SH-SY5Y (cell line): ENCODE measurements at regions not wholly inside any gene's neighbourhood (a gene's known extent, or its start where the extent isn't known, plus 50 kb on each side); places are given as distances from the start of the nearest gene placed in this dataset.

Experiments used
- GATA2 ChIP-seq: IDR thresholded peaks from 2 replicates; pipeline ENCODE4 v1.6.1; 2011; ENCODE audit warnings: mild to moderate bottlenecking, low read depth, low read length
- GATA3 ChIP-seq: IDR thresholded peaks from 2 replicates; pipeline ENCODE4 v1.6.1; 2011; ENCODE audit warnings: low read depth, mild to moderate bottlenecking, low read length, moderate library complexity

DNA sequence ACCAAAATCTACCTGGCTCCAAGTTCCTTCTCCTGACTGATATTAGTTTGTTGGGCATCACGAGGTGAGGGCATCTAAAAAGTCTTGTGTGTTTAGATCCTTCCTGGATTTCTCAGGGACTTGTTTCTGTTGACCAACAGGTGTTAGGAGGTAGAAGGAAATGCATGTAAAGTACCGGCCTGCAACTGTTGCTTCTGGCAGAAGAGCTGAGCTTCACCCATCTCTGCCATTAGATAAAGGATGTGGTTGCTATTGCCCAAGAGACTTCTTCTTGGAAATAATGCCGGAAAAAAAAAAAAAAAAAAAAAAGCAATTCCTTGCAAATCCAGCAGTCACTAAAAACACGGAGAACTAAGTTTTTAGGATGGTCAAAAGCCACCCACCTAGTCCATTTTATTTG, 303.1 kb downstream of the CDH26 start:
- TF ChIP-seq GATA2 (no peak), GATA3 (no peak)

DNA sequence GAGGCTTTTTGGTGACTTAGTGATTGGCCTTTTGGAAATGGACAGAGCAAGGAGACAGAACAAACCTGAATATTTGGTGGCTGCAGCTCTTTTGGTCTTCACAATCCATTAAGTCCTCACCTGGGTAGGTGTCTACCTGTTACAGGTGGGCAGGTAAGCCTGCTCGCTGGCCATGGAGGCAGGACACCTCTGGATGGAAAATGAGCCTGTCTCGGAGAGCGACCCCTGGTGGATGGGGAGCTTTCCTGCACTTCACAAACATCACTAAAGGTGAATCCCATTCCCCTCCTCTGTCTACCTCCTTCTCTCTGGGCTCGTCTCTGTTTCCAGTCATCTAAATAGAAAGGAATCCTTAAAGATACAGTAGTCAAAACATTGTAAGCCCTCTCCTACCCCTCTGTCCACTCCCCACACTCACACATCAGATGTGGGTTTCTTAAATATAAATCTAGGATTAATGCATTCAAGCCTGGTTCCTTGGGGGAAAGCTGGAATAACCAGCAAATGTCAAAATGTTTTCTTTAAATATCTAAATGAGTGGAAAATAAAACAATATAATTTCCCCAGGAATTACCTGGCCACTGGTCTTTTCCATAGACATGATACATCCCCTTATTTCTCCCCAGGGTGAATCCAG, 304.9 kb downstream of the CDH26 start:
- no peak for TF ChIP-seq GATA3
- no peak for TF ChIP-seq GATA2

DNA sequence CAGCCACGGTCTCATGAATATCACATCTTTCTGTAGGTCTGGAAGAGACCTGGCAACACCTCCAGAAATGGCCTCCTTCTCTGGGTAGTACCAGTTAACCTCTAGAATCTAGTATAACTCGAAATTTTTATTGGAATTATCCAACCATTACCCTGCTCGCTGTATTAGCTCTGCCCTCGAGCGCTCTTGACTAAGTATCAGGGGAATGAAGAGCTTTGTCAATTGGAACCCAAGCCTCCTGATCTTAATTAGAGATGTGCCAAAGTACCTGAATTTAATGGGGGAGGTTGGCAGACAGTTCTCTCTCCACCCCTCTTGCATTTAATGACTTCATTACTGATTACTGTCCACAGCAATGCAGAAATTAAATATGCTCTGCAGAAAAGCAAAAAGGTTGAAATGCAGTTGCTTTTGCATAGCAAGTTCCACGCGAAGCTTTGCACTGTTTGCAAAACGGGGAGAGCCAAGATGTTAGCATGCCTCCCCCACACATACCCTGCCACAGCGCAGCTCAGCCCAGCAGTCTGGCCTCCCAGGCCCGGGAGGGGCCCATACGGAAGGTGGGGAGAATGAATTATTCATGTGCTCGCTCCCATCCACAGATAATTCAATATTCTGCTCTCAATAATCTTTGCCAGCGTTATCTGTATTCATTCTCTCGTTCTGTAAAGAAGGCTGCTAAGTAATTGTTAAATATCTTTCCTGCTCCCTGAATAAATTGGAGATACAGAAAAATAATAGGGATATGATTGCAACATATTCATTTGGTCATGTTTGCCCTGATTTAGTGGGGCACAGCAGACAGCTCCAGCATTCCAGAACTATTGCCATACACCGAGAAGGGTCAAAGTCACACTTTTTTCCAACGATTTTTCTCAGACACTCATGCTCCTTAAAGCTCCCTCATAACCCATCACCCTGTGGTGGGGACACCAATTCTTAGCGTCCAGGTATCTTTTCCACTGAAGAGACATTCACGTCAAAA, 305.8 kb downstream of the CDH26 start:
- TF ChIP-seq GATA3 (no peak), GATA2 (no peak)

DNA sequence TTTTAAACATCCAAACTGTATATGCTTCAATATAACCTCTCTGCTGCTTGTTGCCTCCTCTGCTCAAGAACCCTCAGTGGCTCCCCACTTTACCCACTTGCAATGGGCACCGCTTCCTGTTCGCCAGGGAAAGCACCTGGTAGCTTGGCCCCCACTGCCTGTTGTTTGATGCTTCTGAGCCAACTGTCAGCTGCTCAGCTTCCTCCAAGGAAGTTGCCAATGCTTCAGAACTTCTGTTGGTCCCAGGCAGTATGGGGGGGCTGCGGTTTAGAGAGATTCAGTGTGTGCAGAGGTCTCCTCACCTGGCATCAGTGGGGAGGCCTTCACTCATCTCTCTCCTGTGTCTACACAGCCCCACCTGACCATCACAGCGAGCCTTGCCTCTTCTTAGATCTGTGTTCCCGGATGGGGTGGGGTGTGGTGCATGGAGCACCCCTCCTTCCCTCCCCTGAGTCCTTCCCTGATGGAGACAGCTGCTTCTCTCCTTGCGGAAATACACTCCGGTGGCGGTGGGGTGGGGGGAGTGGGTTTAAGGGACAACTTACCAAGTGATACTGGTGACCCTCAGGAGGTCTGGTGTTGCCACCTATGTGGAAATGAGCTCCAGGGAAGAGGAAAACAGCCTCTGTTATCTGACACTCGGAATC, 308.1 kb downstream of the CDH26 start:
- TF ChIP-seq GATA2, result no peak
- no peak for TF ChIP-seq GATA3

DNA sequence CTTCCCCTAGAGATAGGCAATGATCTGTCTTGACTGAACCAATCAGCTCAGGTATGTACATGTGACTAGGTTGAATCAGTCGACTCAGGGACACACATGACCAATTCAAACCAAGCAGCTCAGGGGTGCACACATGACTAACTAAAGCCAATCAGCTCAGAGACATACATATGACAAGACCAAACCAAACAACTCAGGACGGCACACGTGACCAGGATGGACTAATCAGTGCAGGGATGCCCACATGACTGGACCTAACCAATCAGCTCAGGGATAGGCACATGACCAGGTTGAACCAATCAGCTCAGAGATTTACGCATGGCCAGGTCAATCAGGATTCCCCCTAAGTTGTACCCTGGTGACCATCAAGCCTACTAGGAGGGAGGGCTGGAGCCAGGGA, 310.3 kb downstream of the CDH26 start:
- TF ChIP-seq GATA3 (no peak), GATA2 (no peak)

DNA sequence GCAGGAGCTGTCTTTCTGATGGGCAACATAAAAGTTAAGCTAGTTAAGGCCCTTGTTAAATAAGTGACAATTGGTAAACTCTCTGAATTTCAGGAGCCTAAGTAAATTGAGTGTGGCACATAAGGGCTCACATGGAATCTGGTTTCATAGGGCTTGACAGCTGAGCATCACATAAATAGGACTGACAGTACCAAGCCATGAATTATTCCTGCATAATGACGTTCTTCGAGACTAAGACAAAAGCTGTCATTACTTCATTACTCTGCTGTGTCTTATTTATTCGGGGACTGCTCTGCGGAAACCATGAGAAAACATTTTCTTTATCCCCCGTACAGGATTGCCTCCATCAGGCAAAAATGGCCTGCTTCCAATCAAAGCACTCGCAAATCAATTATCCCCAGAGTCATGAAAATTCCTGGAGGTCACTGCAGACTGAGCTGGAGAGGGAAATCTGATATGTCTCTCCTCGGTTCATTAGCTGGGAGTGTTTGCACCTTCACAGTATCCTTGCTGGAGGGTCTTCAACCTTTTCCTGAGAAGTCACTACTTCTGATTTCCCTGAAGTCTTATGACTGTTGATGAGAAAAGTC, 311.4 kb downstream of the CDH26 start:
- no peak for TF ChIP-seq GATA2
- no peak for TF ChIP-seq GATA3

DNA sequence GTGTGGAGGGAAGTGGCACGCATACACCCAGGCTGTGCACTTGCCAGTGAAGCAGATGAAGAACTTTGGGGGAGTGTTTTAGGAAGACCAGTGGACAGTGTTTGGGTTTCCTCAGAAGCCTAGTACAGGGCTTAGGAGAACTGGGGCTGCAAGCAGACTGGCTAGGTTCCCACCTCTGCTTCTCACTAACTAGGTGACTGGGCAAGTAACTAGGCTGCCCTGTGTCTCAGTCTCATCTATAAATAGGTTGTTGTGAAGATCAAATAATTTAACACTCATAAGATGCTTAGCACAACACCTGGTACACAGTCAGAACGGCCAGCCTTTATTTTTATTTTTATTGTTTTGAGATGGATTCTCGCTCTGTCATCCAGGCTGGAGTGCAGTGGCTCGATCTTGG, 312.1 kb downstream of the CDH26 start:
- no peak for TF ChIP-seq GATA3
- TF ChIP-seq GATA2, result no peak

DNA sequence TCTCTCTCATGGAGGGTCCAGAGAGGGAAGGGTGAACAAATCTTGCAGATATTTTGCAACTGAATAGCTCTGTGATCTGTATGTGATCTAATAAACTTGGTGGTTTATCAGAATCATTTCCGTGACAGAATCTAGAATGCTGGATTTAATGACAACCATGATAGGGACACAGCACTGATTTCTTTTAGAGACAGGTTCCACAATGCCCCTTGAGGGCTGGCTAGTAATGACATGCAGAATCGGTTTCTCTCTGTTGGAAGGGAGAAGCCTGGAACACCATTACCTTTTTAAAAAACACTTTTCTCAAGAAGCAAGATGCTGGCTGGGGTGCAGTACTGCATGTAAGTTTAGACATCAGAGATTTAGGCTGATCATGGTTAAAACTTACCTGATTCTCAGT, 313.4 kb downstream of the CDH26 start:
- no peak for TF ChIP-seq GATA2
- no peak for TF ChIP-seq GATA3

DNA sequence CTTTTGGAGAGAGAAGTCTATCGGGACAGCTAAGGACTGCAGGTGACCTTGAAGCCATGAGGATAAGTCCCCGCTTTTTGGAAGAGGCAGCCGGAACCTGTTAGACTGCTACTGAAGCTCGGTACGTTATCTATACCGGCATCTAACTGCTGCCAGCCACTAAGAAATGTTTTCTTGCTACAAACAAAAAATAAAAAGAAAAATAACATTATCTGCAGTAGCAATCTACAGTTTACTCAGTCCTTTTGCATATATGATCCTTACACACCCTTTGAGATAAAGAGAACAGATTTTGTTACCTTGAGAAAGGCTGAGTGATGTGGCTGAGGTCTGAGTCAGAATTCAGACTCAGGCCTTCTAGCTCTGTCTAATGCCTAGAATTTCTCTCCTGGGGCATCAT, 314.6 kb downstream of the CDH26 start:
- TF ChIP-seq GATA3 (no peak), GATA2 (peak; percentile 33; the same call in 1 of the 2 replicates)

DNA sequence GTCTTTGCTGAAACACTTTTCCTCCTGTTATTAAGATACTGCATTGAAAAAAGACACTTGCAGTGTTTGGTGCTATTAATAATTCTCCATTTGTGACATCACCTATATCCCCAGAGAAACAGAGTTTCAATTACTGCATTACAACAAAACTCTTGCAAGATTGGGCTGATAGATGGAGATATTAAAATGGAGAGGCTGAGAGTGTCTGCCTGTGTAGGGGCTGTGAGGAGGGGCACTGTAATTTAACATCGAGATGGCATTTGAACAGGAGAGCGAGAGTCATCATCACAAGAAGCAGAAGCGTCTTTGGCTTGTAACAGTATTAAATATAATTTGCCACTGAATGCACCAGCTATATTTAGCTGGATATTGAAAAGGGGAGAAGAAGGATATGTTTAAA, 316.5 kb downstream of the CDH26 start:
- no peak for TF ChIP-seq GATA3
- TF ChIP-seq GATA2, result no peak

DNA sequence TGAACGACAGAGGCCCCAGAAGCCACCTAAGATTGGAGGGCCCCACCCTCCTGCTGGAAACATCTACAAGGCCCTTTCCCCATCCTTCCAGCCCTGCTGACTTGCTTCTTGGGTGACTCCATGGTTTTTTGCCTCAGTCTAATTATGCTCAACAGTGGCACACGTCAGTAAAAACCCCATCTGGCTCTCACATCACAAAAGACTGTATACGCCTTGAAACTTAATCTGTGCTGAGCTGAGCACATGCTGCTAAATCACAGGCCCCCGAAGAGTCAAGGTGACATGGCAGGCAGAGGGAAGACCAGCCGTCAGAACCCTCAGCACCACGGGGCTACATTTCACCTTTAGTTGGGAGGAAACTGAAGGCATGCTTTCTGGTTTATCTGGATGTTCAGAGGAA, 323.1 kb downstream of the CDH26 start:
- TF ChIP-seq GATA2 (no peak), GATA3 (no peak)

DNA sequence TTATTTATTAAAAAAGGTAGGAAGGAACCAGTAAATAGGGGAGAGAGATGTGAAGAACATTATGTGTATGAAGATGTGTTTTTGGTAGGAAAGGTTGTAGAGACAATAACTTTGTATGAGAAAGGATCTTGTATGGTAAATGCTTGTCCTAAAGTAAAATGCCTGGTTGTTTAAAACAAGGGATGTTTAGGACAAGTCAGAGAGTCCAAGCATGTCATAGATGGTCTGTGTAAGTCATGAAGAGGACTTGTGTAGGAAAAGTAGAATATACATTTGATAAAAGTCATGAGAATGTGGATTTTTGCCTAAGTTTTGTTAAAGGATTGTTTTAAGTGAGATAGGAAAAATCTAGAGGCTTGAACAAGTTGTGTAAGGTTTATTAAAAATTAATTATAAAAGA, 325.1 kb downstream of the CDH26 start:
- TF ChIP-seq GATA2, result no peak
- no peak for TF ChIP-seq GATA3

DNA sequence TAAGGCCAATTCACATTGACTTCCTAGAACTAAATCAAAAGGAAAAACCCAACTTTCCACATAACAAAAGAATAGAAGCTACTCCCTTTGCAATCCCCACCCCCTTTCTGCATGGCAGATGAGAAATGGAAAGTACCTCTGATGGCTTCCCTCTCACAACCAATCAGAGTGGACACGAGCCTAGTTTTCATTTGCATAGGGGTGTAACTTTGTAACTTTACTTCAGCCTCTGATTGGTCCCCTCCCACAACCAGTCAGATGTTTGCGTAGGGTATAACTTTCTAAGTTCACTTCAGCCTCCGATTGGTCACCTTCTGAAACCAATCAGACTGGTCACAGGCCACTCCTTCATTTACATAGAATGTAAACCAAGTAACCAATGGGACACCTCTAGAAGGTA, 328.5 kb downstream of the CDH26 start:
- no peak for TF ChIP-seq GATA3
- no peak for TF ChIP-seq GATA2

DNA sequence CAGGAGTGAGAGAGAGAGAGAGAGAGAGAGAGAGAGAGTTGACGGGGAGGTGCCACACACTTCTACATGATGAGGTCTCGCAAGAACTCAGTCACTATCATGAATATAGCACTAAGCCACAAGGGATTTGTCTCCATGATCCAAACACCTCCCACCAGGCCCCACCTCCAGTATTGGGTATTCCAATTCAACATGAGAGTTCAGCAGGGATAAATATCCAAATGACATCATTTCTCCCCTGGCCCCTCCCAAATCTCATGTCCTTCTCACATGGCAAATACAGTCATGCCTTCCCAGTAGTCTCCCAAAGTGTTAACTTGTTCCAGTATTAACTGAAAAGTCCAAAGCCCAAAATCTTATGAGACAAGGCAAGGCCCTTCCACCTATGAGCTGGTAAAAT, 330.7 kb downstream of the CDH26 start:
- TF ChIP-seq GATA3 (no peak), GATA2 (no peak)
